ENCODE measurements at regions not wholly inside any gene's neighbourhood (a gene's known extent, or its start where the extent isn't known, plus 50 kb on each side); places are given as distances from the start of the nearest gene placed in this dataset.
A peak's percentile ranks its signal among the peaks of the same experiment; 100 is the strongest.

DNA sequence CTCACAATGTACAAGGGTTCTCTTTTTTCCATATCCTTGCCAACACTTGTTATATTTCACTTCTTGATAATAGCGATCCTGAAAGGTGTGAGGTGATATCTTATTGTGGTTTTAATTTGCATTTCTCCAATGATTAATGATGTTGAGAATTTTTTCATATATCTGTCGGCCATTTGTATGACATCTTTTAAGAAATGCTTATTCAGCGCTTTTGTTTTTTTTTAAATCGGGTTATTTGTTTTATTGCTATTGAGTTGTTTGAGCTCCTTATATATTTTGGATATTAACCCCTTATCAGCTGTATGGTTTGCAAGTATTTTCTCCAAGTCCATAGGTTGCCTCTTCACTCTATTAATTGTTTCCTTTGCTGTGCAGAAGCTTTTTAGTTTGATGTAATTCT lies 218.8 kb downstream of the MTERF1 start:
- no peak overlapping the region for H2AFZ ChIP-seq (ENCODE audit: low read depth, low read length)
- 2% methylated on average over 4 of the region's 4 CpGs for WGBS (ENCODE audit: insufficient coverage, low coverage, missing lambda C conversion rate)
- H3K27ac ChIP-seq (ENCODE audit: extremely low read depth, low read depth, low read length) = no peak overlapping the region
- no peaks in the 10 kb centered on the region for H3K4me1 ChIP-seq (replicated peaks in 1 of 2; ENCODE audit: control insufficient read depth in 2 of 2, insufficient read depth in 2 of 2, low read length in 2 of 2)
- no peak overlapping the region for H3K4me2 ChIP-seq (ENCODE audit: insufficient read depth, low read length)
- no peak overlapping the region for H3K9ac ChIP-seq (ENCODE audit: insufficient read depth in 1 of 2, low read depth in 2 of 2, low read length in 2 of 2)
- BruUV-seq (replicated peaks) = no TSS peak
- no peak for DNase-seq (ENCODE audit: extremely low read depth in 1 of 4, low spot score in 3 of 4)
- FAIRE-seq = no peak
- no peaks in the 10 kb centered on the region for H3K9me1 ChIP-seq (ENCODE audit: control insufficient read depth, insufficient read depth, low read length)
- CTCF ChIA-PET (ENCODE audit: low intra/inter-chr PET ratio) = no interaction called here
- H3K36me3 ChIP-seq (ENCODE audit: control insufficient read depth, insufficient read depth, low read length) = no peaks in the 10 kb centered on the region
- H3K4me3 ChIP-seq = no peak overlapping the region
- no peaks in the 10 kb centered on the region for H3K79me2 ChIP-seq (ENCODE audit: control insufficient read depth, insufficient read depth, low read length)
- H4K20me1 ChIP-seq (replicated peaks; ENCODE audit: control insufficient read depth, insufficient read depth, low read length) = no peaks in the 10 kb centered on the region
- H3K27me3 ChIP-seq (ENCODE audit: control insufficient read depth in 2 of 2, insufficient read depth in 2 of 2, low read length in 2 of 2) = no peaks in the 10 kb centered on the region
- intact Hi-C loops (cut with micrococcal nuclease) = no loop called here
- in situ Hi-C loops (cut with MboI) = no loop called here
- no peaks in the 10 kb centered on the region for H3K9me3 ChIP-seq (replicated peaks; ENCODE audit: control insufficient read depth, insufficient read depth, low read depth, low read length)
- POLR2A ChIA-PET = no interaction called here
- no peak for ATAC-seq
- TF ChIP-seq ARID4B (CRISPR knock-in tag; IDR thresholded peaks at IDR 0.05) (no peak), C11orf30 (IDR thresholded peaks at IDR 0.05; ENCODE audit: low read depth) (peak; percentile 95), ZKSCAN3 (CRISPR knock-in tag; IDR thresholded peaks at IDR 0.05) (no peak), ZNF561 (CRISPR knock-in tag; conservative IDR thresholded peaks at IDR 0.05) (no peak), MAFF (IDR thresholded peaks at IDR 0.05; ENCODE audit: low read length) (peak; percentile 95), ZNF316 (IDR thresholded peaks at IDR 0.05) (peak; percentile 98), COPS2 (conservative IDR thresholded peaks at IDR 0.05) (no peak), YBX1 (IDR thresholded peaks at IDR 0.05) (no peak), ARNT (IDR thresholded peaks at IDR 0.05) (no peak), ZC3H4 (CRISPR knock-in tag; IDR thresholded peaks at IDR 0.05; ENCODE audit: borderline replicate concordance) (no peak), ZNF395 (CRISPR knock-in tag; IDR thresholded peaks at IDR 0.05) (no peak), MAFK (IDR thresholded peaks at IDR 0.05; ENCODE audit: low read length) (peak; percentile 95), RCOR1 (IDR thresholded peaks at IDR 0.05; ENCODE audit: borderline replicate concordance in 1 of 2, low read depth in 2 of 2, low read length in 2 of 2) (no peak), IFI16 (CRISPR knock-in tag; IDR thresholded peaks at IDR 0.05) (no peak), MAFG (tag; conservative IDR thresholded peaks at IDR 0.05) (peak; percentile 95), GTF2E2 (tag; IDR thresholded peaks at IDR 0.05) (no peak), SRF (CRISPR knock-in tag; IDR thresholded peaks at IDR 0.05) (no peak)
- TF ChIP-seq, protein P1, sequence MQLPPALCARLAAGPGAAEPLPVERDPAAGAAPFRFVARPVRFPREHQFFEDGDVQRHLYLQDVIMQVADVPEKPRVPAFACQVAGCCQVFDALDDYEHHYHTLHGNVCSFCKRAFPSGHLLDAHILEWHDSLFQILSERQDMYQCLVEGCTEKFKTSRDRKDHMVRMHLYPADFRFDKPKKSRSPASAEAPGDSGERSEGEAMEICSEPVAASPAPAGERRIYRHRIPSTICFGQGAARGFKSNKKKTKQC (CRISPR knock-in tag; IDR thresholded peaks at IDR 0.05) = no peak
- TF ChIP-seq, protein P2, sequence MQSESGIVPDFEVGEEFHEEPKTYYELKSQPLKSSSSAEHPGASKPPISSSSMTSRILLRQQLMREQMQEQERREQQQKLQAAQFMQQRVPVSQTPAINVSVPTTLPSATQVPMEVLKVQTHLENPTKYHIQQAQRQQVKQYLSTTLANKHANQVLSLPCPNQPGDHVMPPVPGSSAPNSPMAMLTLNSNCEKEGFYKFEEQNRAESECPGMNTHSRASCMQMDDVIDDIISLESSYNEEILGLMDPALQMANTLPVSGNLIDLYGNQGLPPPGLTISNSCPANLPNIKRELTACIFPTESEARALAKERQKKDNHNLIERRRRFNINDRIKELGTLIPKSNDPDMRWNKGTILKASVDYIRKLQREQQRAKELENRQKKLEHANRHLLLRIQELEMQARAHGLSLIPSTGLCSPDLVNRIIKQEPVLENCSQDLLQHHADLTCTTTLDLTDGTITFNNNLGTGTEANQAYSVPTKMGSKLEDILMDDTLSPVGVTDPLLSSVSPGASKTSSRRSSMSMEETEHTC (IDR thresholded peaks at IDR 0.05) = no peak
